ENCODE measurements at regions not wholly inside any gene's neighbourhood (a gene's known extent, or its start where the extent isn't known, plus 50 kb on each side); places are given as distances from the start of the nearest gene placed in this dataset.
"Not testable (repeated sequence)": the region's sequence is repeated elsewhere in the genome, so short reads cannot be mapped to it uniquely, and the experiment has no call there.

- Histone ChIP-seq H3K27me3 (ENCODE audit: insufficient read depth, low read length) (no peaks in the 10 kb centered on the region), H3K27ac (ENCODE audit: low read depth, low read length) (no peak overlapping the region), H3K4me1 (ENCODE audit: control insufficient read depth in 1 of 2, insufficient read depth in 2 of 2, low read length in 2 of 2) (no peaks in the 10 kb centered on the region), H2BK120ac (ENCODE audit: insufficient read depth, low read length, poor library complexity) (no peak overlapping the region), H3K79me2 (ENCODE audit: control insufficient read depth, insufficient read depth, low read length, poor library complexity) (no peaks in the 10 kb centered on the region), H4K12ac (ENCODE audit: low read depth, low read length) (no peak overlapping the region), H4K8ac (ENCODE audit: low read depth, low read length) (no peak overlapping the region), H3K4me3 (ENCODE audit: low read depth, low read length) (no peak overlapping the region), H2AK5ac (ENCODE audit: low read length) (no peak overlapping the region), H3K4ac (ENCODE audit: low read depth, low read length) (no peak overlapping the region), H3K79me1 (ENCODE audit: low read length) (no peaks in the 10 kb centered on the region), H3K4me2 (ENCODE audit: low read length) (no peak overlapping the region), H3K36me3 (ENCODE audit: control insufficient read depth in 1 of 2, insufficient read depth in 2 of 2, low read length in 2 of 2) (no peaks in the 10 kb centered on the region), H3K23ac (ENCODE audit: low read length) (no peak overlapping the region), H3K18ac (ENCODE audit: low read length) (no peak overlapping the region), H3K9me3 (ENCODE audit: insufficient read depth, low read depth, low read length) (no peaks in the 10 kb centered on the region), H4K91ac (ENCODE audit: low read depth, low read length) (no peak overlapping the region), H2BK12ac (ENCODE audit: low read length) (no peak overlapping the region), H2AFZ (ENCODE audit: insufficient read depth, low read length, poor library complexity) (no peak overlapping the region), H3K14ac (ENCODE audit: low read length) (no peak overlapping the region), H3K9ac (ENCODE audit: low read length) (no peak overlapping the region), H2BK5ac (ENCODE audit: low read depth, low read length, poor library complexity) (no peak overlapping the region)
- DNase-seq: no peak
- WGBS (ENCODE audit: extremely low coverage, insufficient coverage, insufficient read length): no CpG with 5 or more reads among the region's 2 CpGs
These were observed 612.8 kb downstream of the IPMK start for GRCh38 chr10:57654856-57655255.

- not testable (repeated sequence) for H2AFZ ChIP-seq (ENCODE audit: insufficient read depth, low read length, poor library complexity); H3K4me1 ChIP-seq (ENCODE audit: control insufficient read depth in 1 of 2, insufficient read depth in 2 of 2, low read length in 2 of 2); H4K8ac ChIP-seq (ENCODE audit: low read depth, low read length); H3K9ac ChIP-seq (ENCODE audit: low read length); H2BK120ac ChIP-seq (ENCODE audit: insufficient read depth, low read length, poor library complexity); H2AK5ac ChIP-seq (ENCODE audit: low read length); H4K91ac ChIP-seq (ENCODE audit: low read depth, low read length); H3K23ac ChIP-seq (ENCODE audit: low read length); H2BK12ac ChIP-seq (ENCODE audit: low read length); H3K79me2 ChIP-seq (ENCODE audit: control insufficient read depth, insufficient read depth, low read length, poor library complexity); H3K4ac ChIP-seq (ENCODE audit: low read depth, low read length); H2BK5ac ChIP-seq (ENCODE audit: low read depth, low read length, poor library complexity); DNase-seq; H3K18ac ChIP-seq (ENCODE audit: low read length); H3K27ac ChIP-seq (ENCODE audit: low read depth, low read length); H4K12ac ChIP-seq (ENCODE audit: low read depth, low read length); H3K9me3 ChIP-seq (ENCODE audit: insufficient read depth, low read depth, low read length); H3K4me2 ChIP-seq (ENCODE audit: low read length); H3K27me3 ChIP-seq (ENCODE audit: insufficient read depth, low read length); H3K36me3 ChIP-seq (ENCODE audit: control insufficient read depth in 1 of 2, insufficient read depth in 2 of 2, low read length in 2 of 2); H3K14ac ChIP-seq (ENCODE audit: low read length); H3K79me1 ChIP-seq (ENCODE audit: low read length); H3K4me3 ChIP-seq (ENCODE audit: low read depth, low read length)
- no CpG with 5 or more reads among the region's 3 CpGs for WGBS (ENCODE audit: extremely low coverage, insufficient coverage, insufficient read length)
These were observed 622.6 kb downstream of the IPMK start for GRCh38 chr10:57645108-57645507.

GRCh38 chr10:57638411-57638810 lies 629.3 kb downstream of the IPMK start:
- no peak overlapping the region for H3K14ac ChIP-seq (ENCODE audit: low read length)
- H4K8ac ChIP-seq (ENCODE audit: low read depth, low read length): no peak overlapping the region
- no peak overlapping the region for H3K27ac ChIP-seq (ENCODE audit: low read depth, low read length)
- H3K23ac ChIP-seq (ENCODE audit: low read length): no peak overlapping the region
- H3K79me2 ChIP-seq (ENCODE audit: control insufficient read depth, insufficient read depth, low read length, poor library complexity): no peaks in the 10 kb centered on the region
- whole genome bisulfite sequencing (ENCODE audit: extremely low coverage, insufficient coverage, insufficient read length): no CpG with 5 or more reads among the region's 2 CpGs
- H3K9me3 ChIP-seq (ENCODE audit: insufficient read depth, low read depth, low read length): no peaks in the 10 kb centered on the region
- H4K91ac ChIP-seq (ENCODE audit: low read depth, low read length): no peak overlapping the region
- no peak overlapping the region for H2BK120ac ChIP-seq (ENCODE audit: insufficient read depth, low read length, poor library complexity)
- H3K9ac ChIP-seq (ENCODE audit: low read length): no peak overlapping the region
- H3K18ac ChIP-seq (ENCODE audit: low read length): no peak overlapping the region
- DNase-seq: no peak
- no peak overlapping the region for H3K4ac ChIP-seq (ENCODE audit: low read depth, low read length)
- no peak overlapping the region for H3K4me3 ChIP-seq (ENCODE audit: low read depth, low read length)
- no peak overlapping the region for H4K12ac ChIP-seq (ENCODE audit: low read depth, low read length)
- no peaks in the 10 kb centered on the region for H3K27me3 ChIP-seq (ENCODE audit: insufficient read depth, low read length)
- H3K36me3 ChIP-seq (ENCODE audit: control insufficient read depth in 1 of 2, insufficient read depth in 2 of 2, low read length in 2 of 2): no peaks in the 10 kb centered on the region
- no peak overlapping the region for H3K4me2 ChIP-seq (ENCODE audit: low read length)
- no peak overlapping the region for H2AFZ ChIP-seq (ENCODE audit: insufficient read depth, low read length, poor library complexity)
- no peak overlapping the region for H2BK12ac ChIP-seq (ENCODE audit: low read length)
- no peak overlapping the region for H2BK5ac ChIP-seq (ENCODE audit: low read depth, low read length, poor library complexity)
- H3K4me1 ChIP-seq (ENCODE audit: control insufficient read depth in 1 of 2, insufficient read depth in 2 of 2, low read length in 2 of 2): no peaks in the 10 kb centered on the region
- no peaks in the 10 kb centered on the region for H3K79me1 ChIP-seq (ENCODE audit: low read length)
- H2AK5ac ChIP-seq (ENCODE audit: low read length): no peak overlapping the region

- Histone ChIP-seq H2AK5ac (ENCODE audit: low read length) (no peak overlapping the region), H2BK120ac (ENCODE audit: insufficient read depth, low read length, poor library complexity) (peak overlapping the region; percentile 87), H4K91ac (ENCODE audit: low read depth, low read length) (no peak overlapping the region), H3K9ac (ENCODE audit: low read length) (no peak overlapping the region), H3K36me3 (ENCODE audit: control insufficient read depth in 1 of 2, insufficient read depth in 2 of 2, low read length in 2 of 2) (no peaks in the 10 kb centered on the region), H3K27me3 (ENCODE audit: insufficient read depth, low read length) (no peaks in the 10 kb centered on the region), H3K9me3 (ENCODE audit: insufficient read depth, low read depth, low read length) (no peaks in the 10 kb centered on the region), H3K14ac (ENCODE audit: low read length) (no peak overlapping the region), H3K79me1 (ENCODE audit: low read length) (peaks cover 7% of the 10 kb centered on the region), H3K79me2 (ENCODE audit: control insufficient read depth, insufficient read depth, low read length, poor library complexity) (no peaks in the 10 kb centered on the region), H2BK5ac (ENCODE audit: low read depth, low read length, poor library complexity) (no peak overlapping the region), H3K18ac (ENCODE audit: low read length) (no peak overlapping the region), H3K4me1 (ENCODE audit: control insufficient read depth in 1 of 2, insufficient read depth in 2 of 2, low read length in 2 of 2) (peaks cover 3 to 8% of the 10 kb centered on the region in 2 experiments), H3K4me2 (ENCODE audit: low read length) (no peak overlapping the region), H4K8ac (ENCODE audit: low read depth, low read length) (no peak overlapping the region), H2AFZ (ENCODE audit: insufficient read depth, low read length, poor library complexity) (no peak overlapping the region), H3K27ac (ENCODE audit: low read depth, low read length) (peak overlapping the region; percentile 70), H3K4me3 (ENCODE audit: low read depth, low read length) (no peak overlapping the region), H2BK12ac (ENCODE audit: low read length) (no peak overlapping the region), H3K4ac (ENCODE audit: low read depth, low read length) (no peak overlapping the region), H4K12ac (ENCODE audit: low read depth, low read length) (no peak overlapping the region), H3K23ac (ENCODE audit: low read length) (no peak overlapping the region)
- WGBS (ENCODE audit: extremely low coverage, insufficient coverage, insufficient read length): no CpG with 5 or more reads among the region's 3 CpGs
- DNase-seq: no peak
These were observed 639.0 kb downstream of the IPMK start for GRCh38 chr10:57628592-57629284.

Measured in trophoblast cell (in vitro differentiated cells and primary cell).